ENCODE measurements at regions not wholly inside any gene's neighbourhood (a gene's known extent, or its start where the extent isn't known, plus 50 kb on each side); places are given as distances from the start of the nearest gene placed in this dataset.

DNA sequence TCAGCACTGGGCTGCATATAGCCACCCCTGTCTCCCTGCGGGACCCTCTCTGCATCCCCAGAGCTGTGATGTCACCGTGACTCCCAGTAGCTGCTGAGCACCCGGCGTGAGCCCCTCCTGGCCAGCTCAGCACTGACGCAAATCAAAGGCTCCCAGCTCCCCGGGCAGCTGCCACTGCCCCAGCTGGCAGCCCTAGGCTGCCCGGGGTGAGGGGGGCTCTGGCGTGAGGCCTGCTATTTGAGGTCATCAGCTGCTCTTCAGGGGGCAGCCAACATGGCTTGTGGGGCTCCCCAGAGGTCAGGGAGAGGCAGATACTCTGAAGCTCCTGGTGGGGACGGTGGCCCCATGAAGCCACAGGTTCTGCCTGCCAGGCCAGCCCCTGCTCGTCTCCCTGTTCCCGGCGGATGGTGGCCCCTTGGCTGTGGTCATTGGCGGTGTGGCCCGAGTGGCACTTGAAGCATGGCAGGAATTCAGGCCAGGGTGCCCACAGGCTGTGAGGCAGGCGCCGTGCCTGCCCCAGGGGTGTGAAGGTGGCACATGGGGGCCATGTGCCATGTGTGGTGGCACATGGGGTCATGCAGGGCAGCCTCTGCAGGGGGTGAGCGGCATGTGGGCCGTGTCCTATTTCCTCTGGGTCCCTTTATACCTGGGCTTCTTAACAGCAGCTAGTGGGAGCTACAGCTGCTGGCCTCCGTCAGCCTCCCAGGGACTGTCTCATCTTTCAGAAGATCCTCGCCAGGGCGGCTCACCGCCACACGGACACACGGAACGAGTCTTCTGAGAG lies 85.4 kb downstream of the SIK1 start:
- TF ChIP-seq NFATC4 (CRISPR knock-in tag; IDR thresholded peaks at IDR 0.05): no peak
- no peak for TF ChIP-seq CTCF (IDR thresholded peaks at IDR 0.05)
- no peak for TF ChIP-seq MXD4 (CRISPR knock-in tag; IDR thresholded peaks at IDR 0.05; ENCODE audit: borderline replicate concordance)
- TF ChIP-seq ESRRA (CRISPR knock-in tag; IDR thresholded peaks at IDR 0.05; ENCODE audit: borderline replicate concordance): no peak
- TF ChIP-seq ZNF121 (CRISPR knock-in tag; IDR thresholded peaks at IDR 0.05): no peak
- no peak for TF ChIP-seq JUN (CRISPR knock-in tag; IDR thresholded peaks at IDR 0.05)

All from WTC11 (cell line).